HCT116 (cell line): ENCODE measurements at regions not wholly inside any gene's neighbourhood (a gene's known extent, or its start where the extent isn't known, plus 50 kb on each side); places are given as distances from the start of the nearest gene placed in this dataset.

ENCODE experiments used
- ATAC-seq: fragments of 200-7000 bp; cut with Tn5 transposase; 2 replicates; pipeline ENCODE4 v1.9.1; 2020; ENCODE audit warnings: mild to moderate bottlenecking, moderate library complexity
- BruUV-seq: library from RNA; stranded (reverse); fragments of 400-500 nt; replicated peaks from 2 replicates; lab custom pipeline; 2021; lab: Mats Ljungman, UMichigan
- CTCF ChIA-PET: fragments of 300-600 bp; sonication (Branson Sonifier 250); formaldehyde crosslinking; loops from one replicate; lab custom pipeline; 2021; ENCODE audit warnings: antibody characterized with exemption; lab: Charles Lee
- POLR2A ChIA-PET: fragments of 300-600, 350-600 bp; sonication (Branson Sonifier 250); formaldehyde crosslinking; loops from one replicate; lab custom pipeline; 2021; ENCODE audit warnings: antibody characterized with exemption; lab: Charles Lee
- RAD21 ChIA-PET, 2 experiments: fragments of 300-600 bp; sonication (Branson Sonifier 250); formaldehyde crosslinking; loops; one replicate each; lab custom pipeline; 2023; ENCODE audit warnings: low total read pairs in 2 of 2; ENCODE audit not compliant: uncharacterized antibody in 2 of 2, unreplicated experiment in 2 of 2, low non-redundant PET in 1 of 2; lab: Charles Lee
- DNase-seq: peaks from one replicate; pipeline ENCODE4 v3.0.0-alpha.2; 2010; ENCODE audit warnings: low read depth, low spot score
- H2AFZ ChIP-seq: fragments of 200-600 bp; shearing (Covaris generic), sonication (generic); 2 replicates; pipeline ENCODE4 v1.6.1; 2017; ENCODE audit warnings: low read depth, mixed run types, mixed read lengths, antibody characterized with exemption, low read length; ENCODE audit not compliant: poor library complexity, severe bottlenecking
- H3K27ac ChIP-seq: 2 replicates; pipeline ENCODE4 v1.5.1; 2012; ENCODE audit warnings: low read depth, low read length
- H3K27me3 ChIP-seq: fragments of 200-600 bp; sonication (generic); 2 replicates; pipeline ENCODE4 v1.6.1; 2016; ENCODE audit warnings: mixed run types, low read length, mixed read lengths; ENCODE audit not compliant: insufficient read depth
- H3K36me3 ChIP-seq, 2 experiments: fragments of 200-500 bp in 1 of 2; fragments of 200-600 bp in 1 of 2; sonication (Bioruptor generic) in 1 of 2; sonication (generic) in 1 of 2; 2 replicates each; pipeline versions ENCODE4 v1.5.1 to v1.6.1; 2014 to 2016; ENCODE audit warnings: low read length in 2 of 2, inconsistent platforms in 1 of 2, mixed read lengths in 1 of 2, mixed run types in 1 of 2; ENCODE audit not compliant: insufficient read depth in 2 of 2, control insufficient read depth in 1 of 2
- H3K4me1 ChIP-seq, 2 experiments: fragments of 200-600 bp in 1 of 2; sonication (generic) in 1 of 2; 2 replicates each; pipeline versions ENCODE4 v1.5.1 to v1.6.1; 2012 to 2017; ENCODE audit warnings: low read length in 2 of 2, inconsistent platforms in 1 of 2, mild to moderate bottlenecking in 1 of 2, mixed read lengths in 1 of 2, mixed run types in 1 of 2, moderate library complexity in 1 of 2; ENCODE audit not compliant: insufficient read depth in 2 of 2, control insufficient read depth in 1 of 2
- H3K4me2 ChIP-seq: fragments of 200-600 bp; sonication (generic); 2 replicates; pipeline ENCODE4 v1.6.1; 2017; ENCODE audit warnings: mixed run types, low read length, mixed read lengths
- H3K4me3 ChIP-seq, 2 experiments: fragments of 200-600 bp in 1 of 2; sonication (generic) in 1 of 2; replicated peaks in 1 of 2; 2 replicates each; pipeline ENCODE4 v1.5.1; 2011 to 2016; ENCODE audit warnings: low read length in 2 of 2, control low read depth in 1 of 2, low read depth in 1 of 2, mild to moderate bottlenecking in 1 of 2, mixed read lengths in 1 of 2, mixed run types in 1 of 2
- H3K79me2 ChIP-seq: fragments of 200-600 bp; sonication (generic); 2 replicates; pipeline ENCODE4 v1.6.1; 2017; ENCODE audit warnings: mild to moderate bottlenecking, mixed run types, low read length, moderate library complexity, mixed read lengths; ENCODE audit not compliant: insufficient read depth
- H3K9ac ChIP-seq: fragments of 200-600 bp; sonication (generic); 2 replicates; pipeline ENCODE4 v1.6.1; 2016; ENCODE audit warnings: low read length, mixed read lengths
- H3K9me2 ChIP-seq: fragments of 200-600 bp; sonication (generic), shearing (Covaris generic); 2 replicates; pipeline ENCODE4 v1.6.1; 2017; ENCODE audit warnings: mixed run types, mild to moderate bottlenecking, moderate library complexity; ENCODE audit not compliant: insufficient read depth
- H3K9me3 ChIP-seq, 2 experiments: fragments of 200-500 bp in 1 of 2; fragments of 200-600 bp in 1 of 2; sonication (Bioruptor generic) in 1 of 2; sonication (generic) in 1 of 2; 2 replicates each; pipeline ENCODE4 v1.6.1; 2014 to 2017; ENCODE audit warnings: low read length in 2 of 2, mixed read lengths in 2 of 2, inconsistent platforms in 1 of 2, low read depth in 1 of 2, mild to moderate bottlenecking in 1 of 2, mixed run types in 1 of 2, moderate library complexity in 1 of 2; ENCODE audit not compliant: control insufficient read depth in 1 of 2, insufficient read depth in 1 of 2
- H4K20me1 ChIP-seq: fragments of 200-600 bp; sonication (generic), shearing (Covaris generic); 2 replicates; pipeline ENCODE4 v1.6.1; 2017; ENCODE audit warnings: mixed run types, mild to moderate bottlenecking, moderate library complexity; ENCODE audit not compliant: insufficient read depth
- ATF3 ChIP-seq: IDR thresholded peaks from 2 replicates; pipeline ENCODE4 v1.6.1; 2012
- CBX3 ChIP-seq: IDR thresholded peaks from 2 replicates; pipeline ENCODE4 v1.6.1; 2012; ENCODE audit warnings: low read depth
- CEBPB ChIP-seq: IDR thresholded peaks from 2 replicates; pipeline ENCODE4 v1.6.1; 2012; ENCODE audit warnings: low read depth
- ELF1 ChIP-seq: IDR thresholded peaks from 2 replicates; pipeline ENCODE4 v1.6.1; 2012; ENCODE audit warnings: low read depth, borderline replicate concordance
- EZH2 ChIP-seq: fragments of 200-600 bp; sonication (generic); IDR thresholded peaks from 2 replicates; pipeline ENCODE4 v1.6.1; 2017; ENCODE audit warnings: antibody characterized with exemption, mixed run types
- EZH2phosphoT487 ChIP-seq: fragments of 200-600 bp; IDR thresholded peaks from 2 replicates; pipeline ENCODE4 v1.6.1; 2018; ENCODE audit warnings: antibody characterized with exemption, borderline replicate concordance
- FOSL1 ChIP-seq: IDR thresholded peaks from 2 replicates; pipeline ENCODE4 v1.6.1; 2012; ENCODE audit warnings: low read depth
- MAX ChIP-seq: IDR thresholded peaks from 2 replicates; pipeline ENCODE4 v1.6.1; 2012
- POLR2A ChIP-seq: IDR thresholded peaks from 2 replicates; pipeline ENCODE4 v1.7.0; 2011; ENCODE audit warnings: borderline replicate concordance; ENCODE audit not compliant: insufficient read depth, insufficient read length; ENCODE audit errors: extremely low read depth
- POLR2AphosphoS5 ChIP-seq: IDR thresholded peaks from 2 replicates; pipeline ENCODE4 v1.6.1; 2011; ENCODE audit warnings: mild to moderate bottlenecking, low read depth, low read length, moderate library complexity
- RAD21 ChIP-seq: IDR thresholded peaks from 2 replicates; pipeline ENCODE4 v1.6.1; 2012; ENCODE audit warnings: low read depth, mild to moderate bottlenecking
- REST ChIP-seq: IDR thresholded peaks from 2 replicates; pipeline ENCODE4 v1.6.1; 2012; ENCODE audit warnings: low read depth
- SIN3A ChIP-seq: IDR thresholded peaks from 2 replicates; pipeline ENCODE4 v1.6.1; 2012; ENCODE audit warnings: low read depth
- SP1 ChIP-seq: IDR thresholded peaks from 2 replicates; pipeline ENCODE4 v1.6.1; 2012; ENCODE audit warnings: low read depth
- SRF ChIP-seq: IDR thresholded peaks from 2 replicates; pipeline ENCODE4 v1.6.1; 2012; ENCODE audit warnings: low read depth
- YY1 ChIP-seq: IDR thresholded peaks from 2 replicates; pipeline ENCODE4 v1.6.1; 2011; ENCODE audit warnings: low read length, low read depth, moderate library complexity, mild to moderate bottlenecking; ENCODE audit not compliant: insufficient replicate concordance; ENCODE audit errors: extremely low read depth
- ZFX ChIP-seq: fragments of 450-650 bp; IDR thresholded peaks from 2 replicates; pipeline ENCODE4 v1.6.1; 2017
- ZNF274 ChIP-seq: fragments of 200-500 bp; sonication (Bioruptor generic); IDR thresholded peaks from 2 replicates; pipeline ENCODE4 v1.6.1; 2014; ENCODE audit warnings: mild to moderate bottlenecking, low read depth, low read length, inconsistent platforms
- intact Hi-C: fragments of 100-400 bp; cut with micrococcal nuclease; formaldehyde crosslinking; loops from 2 replicates; pipeline ENCODE4 v1.10.0; 2022
- TF ChIP-seq, protein P1 (sequence below), 3 experiments: fragments of 200-600 bp in 1 of 3; sonication (generic) in 1 of 3; IDR thresholded peaks in 2 of 3; conservative IDR thresholded peaks in 1 of 3; 2 replicates each; pipeline ENCODE4 v1.5.1; 2012 to 2017; ENCODE audit warnings: low read depth in 2 of 3, low read length in 2 of 3, antibody characterized with exemption in 1 of 3, borderline replicate concordance in 1 of 3, control low read depth in 1 of 3, mild to moderate bottlenecking in 1 of 3, mixed read lengths in 1 of 3, mixed run types in 1 of 3, moderate library complexity in 1 of 3; ENCODE audit not compliant: insufficient read depth in 1 of 3

- RAD21 ChIA-PET = no interaction called here
- Histone ChIP-seq H3K4me1 (no peaks in the 10 kb centered on the region), H3K36me3 (no peaks in the 10 kb centered on the region), H4K20me1 (no peaks in the 10 kb centered on the region), H2AFZ (no peak overlapping the region), H3K79me2 (no peaks in the 10 kb centered on the region), H3K9ac (no peak overlapping the region), H3K4me2 (no peak overlapping the region), H3K9me3 (no peaks in the 10 kb centered on the region), H3K9me2 (no peaks in the 10 kb centered on the region), H3K4me3 (no peak overlapping the region), H3K27ac (no peak overlapping the region), H3K27me3 (peaks cover 5% of the 10 kb centered on the region; the same call in 1 of the 2 replicates)
- intact Hi-C loops = no loop called here
- no peak for DNase-seq
- CTCF ChIA-PET = no interaction called here
- TF ChIP-seq CBX3 = no peak
- TF ChIP-seq POLR2AphosphoS5 = no peak
- TF ChIP-seq ZNF274 = no peak
- TF ChIP-seq SIN3A = no peak
- TF ChIP-seq POLR2A = no peak
- TF ChIP-seq REST = no peak
- TF ChIP-seq EZH2phosphoT487 = no peak
- TF ChIP-seq, protein P1, sequence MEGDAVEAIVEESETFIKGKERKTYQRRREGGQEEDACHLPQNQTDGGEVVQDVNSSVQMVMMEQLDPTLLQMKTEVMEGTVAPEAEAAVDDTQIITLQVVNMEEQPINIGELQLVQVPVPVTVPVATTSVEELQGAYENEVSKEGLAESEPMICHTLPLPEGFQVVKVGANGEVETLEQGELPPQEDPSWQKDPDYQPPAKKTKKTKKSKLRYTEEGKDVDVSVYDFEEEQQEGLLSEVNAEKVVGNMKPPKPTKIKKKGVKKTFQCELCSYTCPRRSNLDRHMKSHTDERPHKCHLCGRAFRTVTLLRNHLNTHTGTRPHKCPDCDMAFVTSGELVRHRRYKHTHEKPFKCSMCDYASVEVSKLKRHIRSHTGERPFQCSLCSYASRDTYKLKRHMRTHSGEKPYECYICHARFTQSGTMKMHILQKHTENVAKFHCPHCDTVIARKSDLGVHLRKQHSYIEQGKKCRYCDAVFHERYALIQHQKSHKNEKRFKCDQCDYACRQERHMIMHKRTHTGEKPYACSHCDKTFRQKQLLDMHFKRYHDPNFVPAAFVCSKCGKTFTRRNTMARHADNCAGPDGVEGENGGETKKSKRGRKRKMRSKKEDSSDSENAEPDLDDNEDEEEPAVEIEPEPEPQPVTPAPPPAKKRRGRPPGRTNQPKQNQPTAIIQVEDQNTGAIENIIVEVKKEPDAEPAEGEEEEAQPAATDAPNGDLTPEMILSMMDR (IDR thresholded peaks at IDR 0.05 in 2 of 3, conservative IDR thresholded peaks at IDR 0.05 in 1 of 3; ENCODE audit: borderline replicate concordance in 1 of 3, insufficient read depth in 1 of 3, low read depth in 2 of 3, low read length in 2 of 3) = no peak
- no peak for TF ChIP-seq RAD21
- no peak for TF ChIP-seq SRF
- TF ChIP-seq SP1 = no peak
- TF ChIP-seq ZFX = no peak
- TF ChIP-seq CEBPB = no peak
- no peak for TF ChIP-seq ELF1
- no peak for TF ChIP-seq EZH2
- no peak for TF ChIP-seq ATF3
- no peak for TF ChIP-seq YY1
- no peak for TF ChIP-seq FOSL1
- TF ChIP-seq MAX = no peak
- BruUV-seq = no TSS peak
- ATAC-seq = no peak
- POLR2A ChIA-PET = no interaction called here
Observed at GRCh38 chr1:177859572-177859971, 110.3 kb downstream of the SEC16B start.
